NCI-H146 treated with DMSO at 0.1 percent for 48 hours (cell line): ENCODE measurements at regions not wholly inside any gene's neighbourhood (a gene's known extent, or its start where the extent isn't known, plus 50 kb on each side); places are given as distances from the start of the nearest gene placed in this dataset.

Experiments used
- DNase-seq: peaks from one replicate; lab custom pipeline; 2025; ENCODE audit not compliant: unreplicated experiment; lab: John Stamatoyannopoulos, UW

DNA sequence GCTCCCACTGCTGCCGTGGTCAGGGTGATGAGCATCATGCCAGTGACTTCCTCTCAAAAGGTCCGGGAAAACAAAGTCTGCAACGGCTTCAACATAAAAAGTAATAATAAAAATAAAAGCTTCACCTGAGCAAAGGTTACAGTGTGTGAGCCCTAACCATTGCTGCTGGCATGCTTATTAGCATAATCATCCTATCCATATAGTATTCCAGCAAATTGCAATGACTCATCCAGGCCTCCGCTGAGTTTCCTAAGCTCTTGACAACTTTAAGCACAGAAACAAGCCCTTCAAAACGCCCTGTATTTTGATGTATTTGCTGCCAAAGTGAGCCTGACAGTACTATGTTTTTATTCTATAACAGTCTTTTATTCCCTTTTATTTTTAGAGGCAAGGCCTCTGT, 100.5 kb downstream of the AASDH start:
- DNase-seq: no peak

GRCh38 chr4:56283375-56283774, 103.9 kb downstream of the AASDH start:
- DNase-seq: no peak

- no peak for DNase-seq
Observed at GRCh38 chr4:56282004-56282403, 105.3 kb downstream of the AASDH start.

DNA sequence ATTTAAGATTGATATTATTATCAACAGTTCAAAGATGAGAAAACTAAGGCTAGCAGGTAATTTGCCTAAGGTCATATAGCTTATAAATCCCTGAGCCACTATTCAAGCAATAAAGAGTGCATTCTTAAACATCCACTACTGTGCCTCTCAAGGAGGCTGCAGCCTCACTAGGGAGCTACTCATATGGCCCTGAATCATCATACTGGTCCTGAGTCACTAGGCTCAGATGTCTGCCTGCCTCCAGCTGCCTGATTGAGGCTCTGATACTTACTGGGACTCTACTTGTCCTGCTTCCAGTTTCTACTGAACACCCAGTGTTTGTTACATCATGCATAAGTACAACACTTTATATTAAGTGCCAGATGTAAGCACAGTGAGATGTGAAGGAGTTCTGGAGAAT, 110.7 kb downstream of the AASDH start:
- no peak for DNase-seq

GRCh38 chr4:56273391-56273790, 113.9 kb downstream of the AASDH start:
- DNase-seq: no peak

- DNase-seq: no peak
Observed at GRCh38 chr4:56272927-56273326, 114.4 kb downstream of the AASDH start.

- no peak for DNase-seq
Observed at GRCh38 chr4:56272003-56272402, 115.3 kb downstream of the AASDH start.

GRCh38 chr4:56271131-56271530, 116.2 kb downstream of the AASDH start:
- DNase-seq: no peak

GRCh38 chr4:56267558-56267957, 119.7 kb downstream of the AASDH start:
- DNase-seq: no peak

GRCh38 chr4:56264873-56265272, 122.4 kb downstream of the AASDH start:
- no peak for DNase-seq

- no peak for DNase-seq
Observed at GRCh38 chr4:56261027-56261426, 126.3 kb downstream of the AASDH start.

DNA sequence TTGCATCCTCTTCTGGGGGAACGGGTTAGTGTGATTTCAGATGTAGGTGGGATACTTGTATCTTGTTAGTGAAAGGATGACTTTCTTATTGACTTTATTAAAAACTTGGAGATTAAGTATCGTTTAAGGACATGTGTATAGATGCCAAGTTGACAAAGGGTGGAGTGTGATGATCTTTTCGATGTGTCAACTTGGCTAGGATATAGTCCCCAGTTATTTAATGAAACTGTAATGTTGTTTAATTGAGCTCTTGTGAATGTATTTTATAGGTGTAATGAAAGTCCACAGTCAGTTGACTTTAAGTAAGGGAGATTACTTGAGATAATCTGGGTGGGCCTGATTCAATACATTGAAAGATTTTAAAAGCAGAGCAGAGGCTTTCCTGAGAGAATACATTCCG, 127.0 kb downstream of the AASDH start:
- no peak for DNase-seq

- DNase-seq: no peak
Observed at GRCh38 chr4:56259655-56260054, 127.6 kb downstream of the AASDH start.

DNA sequence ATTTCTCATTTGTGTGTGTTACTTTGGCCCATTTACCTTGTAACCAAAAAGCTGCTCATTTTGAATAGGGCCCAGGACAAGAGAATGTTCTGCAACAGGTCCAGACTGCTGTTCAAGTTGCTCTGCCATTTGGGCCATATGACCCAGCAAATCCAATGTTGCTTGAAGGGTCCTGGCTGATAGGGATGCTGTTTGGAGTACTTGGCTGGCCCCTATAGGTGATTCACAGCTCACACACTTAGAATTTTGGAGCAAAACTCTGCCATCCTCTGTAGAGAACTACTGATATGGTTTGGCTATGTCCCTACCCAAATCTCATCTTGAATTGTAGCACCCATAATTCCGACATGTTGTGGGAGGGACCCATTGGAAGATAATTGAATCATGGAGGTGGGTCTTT, 131.5 kb downstream of the AASDH start:
- no peak for DNase-seq

DNA sequence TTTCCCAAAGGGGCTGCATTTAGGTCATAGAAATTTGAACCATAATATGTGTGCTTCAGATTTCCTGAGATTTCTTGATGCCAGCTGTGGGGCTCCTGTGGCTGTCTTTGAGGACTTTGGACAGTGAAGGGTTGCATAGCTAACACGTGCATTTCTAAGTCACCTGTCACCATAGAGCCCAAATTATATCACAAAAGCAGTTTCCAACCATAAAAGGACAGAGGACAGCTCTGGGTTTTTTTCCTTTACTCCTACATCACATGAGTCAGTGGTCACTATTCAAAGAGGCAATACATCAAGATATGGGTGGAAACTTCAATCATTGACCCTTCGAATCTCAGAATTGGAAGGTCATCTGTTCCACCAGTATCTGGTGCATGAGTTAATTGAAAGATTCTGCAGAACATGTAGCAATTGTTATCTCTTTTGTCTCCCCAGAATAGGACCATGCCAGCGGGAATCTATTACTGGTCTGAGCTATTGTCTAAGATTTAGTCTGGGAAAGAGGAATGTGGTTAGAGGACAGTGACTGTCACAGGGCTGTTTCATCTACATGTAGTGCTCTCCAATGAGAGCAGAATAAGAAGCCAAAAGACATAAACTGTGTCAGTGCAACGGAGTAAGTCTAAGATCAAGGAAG, 133.5 kb downstream of the AASDH start:
- no peak for DNase-seq

GRCh38 chr4:56252561-56253152, 134.6 kb downstream of the AASDH start:
- no peak for DNase-seq

GRCh38 chr4:56251556-56251955, 135.7 kb downstream of the AASDH start:
- no peak for DNase-seq

DNA sequence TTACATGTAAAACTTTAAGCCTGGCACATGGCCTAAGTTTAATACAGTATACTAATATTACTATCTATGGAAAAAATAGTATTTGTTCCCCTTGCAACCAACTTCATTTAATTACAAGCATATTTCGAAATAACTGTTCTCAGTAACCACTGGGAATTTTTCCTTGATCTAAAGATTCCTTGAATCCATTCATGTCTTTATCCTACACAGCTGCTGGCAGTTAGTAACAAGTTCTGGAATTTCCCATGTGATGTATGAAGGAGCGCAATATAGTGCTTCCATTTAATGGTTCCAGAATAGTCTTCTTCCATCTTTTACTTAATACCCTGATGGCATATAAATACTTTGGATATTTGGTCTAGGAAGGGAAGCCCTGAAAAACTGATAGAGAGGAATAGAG, 136.5 kb downstream of the AASDH start:
- no peak for DNase-seq

DNA sequence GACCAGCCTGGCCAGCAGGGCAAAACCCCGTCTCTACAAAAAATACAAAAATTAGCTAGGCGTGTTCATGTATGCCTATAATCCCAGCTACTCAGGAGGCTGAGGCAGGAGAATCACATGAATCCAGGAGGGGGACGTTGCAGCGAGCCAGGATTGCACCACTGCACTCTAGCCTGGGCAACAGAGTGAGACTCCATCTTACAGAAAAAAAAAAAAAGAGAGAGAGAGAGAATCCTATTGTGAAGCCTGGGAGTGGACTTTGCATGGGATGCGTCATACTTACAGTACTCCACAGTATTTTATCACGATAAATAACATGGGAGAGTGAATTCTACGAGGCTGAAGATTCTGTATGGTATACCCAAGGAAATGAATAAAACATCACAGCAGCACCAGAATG, 139.6 kb downstream of the AASDH start:
- no peak for DNase-seq

DNA sequence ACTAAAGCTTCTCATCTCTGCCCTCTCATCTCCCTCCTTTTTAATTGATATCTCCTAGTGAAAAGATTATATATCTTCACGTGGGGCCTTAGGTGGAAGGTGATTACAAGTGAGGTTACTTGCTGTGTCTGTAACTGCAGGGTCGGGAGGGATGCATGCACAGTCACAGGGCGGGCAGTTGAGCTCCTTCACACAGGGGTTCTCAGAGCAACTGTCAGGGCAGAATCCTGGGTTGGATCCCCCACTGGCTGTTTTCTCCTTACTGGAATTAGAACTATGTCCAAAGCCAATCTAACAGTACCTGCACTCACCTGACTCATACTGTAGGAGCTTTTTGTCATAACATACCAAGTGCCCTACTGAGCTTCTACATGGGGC, 141.1 kb downstream of the AASDH start:
- DNase-seq: no peak

DNA sequence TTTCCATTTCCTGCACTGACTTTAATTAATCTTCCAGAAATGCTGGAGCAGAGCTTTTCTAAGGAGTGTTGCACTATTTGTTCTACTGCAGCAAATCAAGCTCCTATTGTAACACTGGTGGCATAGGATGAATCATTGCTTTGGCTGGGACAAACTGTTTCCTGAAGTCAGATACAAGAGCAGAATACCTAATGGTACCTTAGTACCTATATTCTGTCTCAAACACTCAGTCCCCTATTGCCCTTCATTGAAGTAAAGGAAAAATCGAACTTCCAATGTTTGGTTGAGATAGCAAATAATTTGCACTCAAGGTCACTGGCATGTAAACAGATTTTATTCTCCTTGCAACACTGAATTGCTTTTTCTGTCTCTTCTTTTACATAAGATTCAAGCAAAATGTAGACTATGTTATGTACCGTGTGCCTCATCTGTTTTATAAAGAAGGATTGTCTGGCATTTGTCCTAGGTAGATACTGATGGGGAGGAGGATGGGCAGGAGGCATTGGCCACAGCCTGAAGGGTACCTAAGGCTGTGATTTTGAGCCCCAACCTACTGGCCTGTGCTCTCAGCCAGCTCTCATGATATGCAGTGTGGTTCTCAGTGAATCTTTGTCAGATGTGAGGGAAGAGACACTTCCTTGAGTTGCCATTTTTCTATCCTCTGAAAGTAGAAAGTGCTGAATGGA, 141.6 kb downstream of the AASDH start:
- DNase-seq: no peak

- no peak for DNase-seq
Observed at GRCh38 chr4:56244681-56245080, 142.6 kb downstream of the AASDH start.

GRCh38 chr4:56243107-56243506, 144.2 kb downstream of the AASDH start:
- no peak for DNase-seq
